Spleen (tissue), 7 donors: ENCODE measurements at regions not wholly inside any gene's neighbourhood (a gene's known extent, or its start where the extent isn't known, plus 50 kb on each side); places are given as distances from the start of the nearest gene placed in this dataset.

Experiments
- POLR2A ChIP-seq, 3 donors: fragments of 450-650 bp; IDR thresholded peaks; one replicate each; pipeline ENCODE4 v1.5.1; 2017; ENCODE audit warnings: antibody characterized with exemption in 3 of 3, mild to moderate bottlenecking in 1 of 3
- TF ChIP-seq, protein P1 (sequence below), 11 experiments: fragments of 200-600 bp in 7 of 11; fragments of 450-650 bp in 4 of 11; sonication (generic) in 4 of 11; IDR thresholded peaks in 8 of 11; conservative IDR thresholded peaks in 3 of 11; 1 replicate in 7 of 11; 2 replicates in 4 of 11; pipeline versions ENCODE4 v1.4.0 to v1.8.0; 2016 to 2021; ENCODE audit warnings: antibody characterized with exemption in 11 of 11, inconsistent platforms in 4 of 11, mild to moderate bottlenecking in 1 of 11
- donor health status: DM: no; HTN: no; CAD: no; lungs with moderate emphysema.
- donor health status: DM: no; HTN: no; CAD: no.
- donor health status: DM: no; HTN: no; CAD: no.

DNA sequence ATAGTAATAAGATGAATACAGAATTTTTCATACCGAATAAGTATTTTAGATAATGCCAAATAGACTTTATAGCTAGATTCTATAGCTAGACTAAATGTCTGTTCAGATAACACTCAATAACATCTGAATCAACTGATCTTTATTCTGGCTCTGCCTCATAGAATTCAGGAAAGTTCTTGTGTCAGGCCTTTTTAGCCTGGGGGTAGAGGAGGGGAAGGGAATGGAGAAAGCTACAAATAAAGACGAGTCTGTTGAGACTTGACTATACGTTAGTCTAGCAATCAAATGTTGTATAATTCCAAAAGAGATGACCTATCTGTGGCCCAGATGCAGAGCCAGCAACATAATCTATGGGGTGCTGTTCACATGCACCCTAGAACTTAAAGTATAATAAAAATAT, 106.6 kb upstream of the ABI3BP start:
- TF ChIP-seq POLR2A (IDR thresholded peaks at IDR 0.05): no peak
- TF ChIP-seq, protein P1, sequence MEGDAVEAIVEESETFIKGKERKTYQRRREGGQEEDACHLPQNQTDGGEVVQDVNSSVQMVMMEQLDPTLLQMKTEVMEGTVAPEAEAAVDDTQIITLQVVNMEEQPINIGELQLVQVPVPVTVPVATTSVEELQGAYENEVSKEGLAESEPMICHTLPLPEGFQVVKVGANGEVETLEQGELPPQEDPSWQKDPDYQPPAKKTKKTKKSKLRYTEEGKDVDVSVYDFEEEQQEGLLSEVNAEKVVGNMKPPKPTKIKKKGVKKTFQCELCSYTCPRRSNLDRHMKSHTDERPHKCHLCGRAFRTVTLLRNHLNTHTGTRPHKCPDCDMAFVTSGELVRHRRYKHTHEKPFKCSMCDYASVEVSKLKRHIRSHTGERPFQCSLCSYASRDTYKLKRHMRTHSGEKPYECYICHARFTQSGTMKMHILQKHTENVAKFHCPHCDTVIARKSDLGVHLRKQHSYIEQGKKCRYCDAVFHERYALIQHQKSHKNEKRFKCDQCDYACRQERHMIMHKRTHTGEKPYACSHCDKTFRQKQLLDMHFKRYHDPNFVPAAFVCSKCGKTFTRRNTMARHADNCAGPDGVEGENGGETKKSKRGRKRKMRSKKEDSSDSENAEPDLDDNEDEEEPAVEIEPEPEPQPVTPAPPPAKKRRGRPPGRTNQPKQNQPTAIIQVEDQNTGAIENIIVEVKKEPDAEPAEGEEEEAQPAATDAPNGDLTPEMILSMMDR (IDR thresholded peaks at IDR 0.05 in 8 of 11, conservative IDR thresholded peaks at IDR 0.05 in 3 of 11): no peak
